ENCODE measurements at regions not wholly inside any gene's neighbourhood (a gene's known extent, or its start where the extent isn't known, plus 50 kb on each side); places are given as distances from the start of the nearest gene placed in this dataset.

GRCh38 chr10:117690359-117690758, 147.8 kb downstream of the EMX2 start:
- TF ChIP-seq, protein P1, sequence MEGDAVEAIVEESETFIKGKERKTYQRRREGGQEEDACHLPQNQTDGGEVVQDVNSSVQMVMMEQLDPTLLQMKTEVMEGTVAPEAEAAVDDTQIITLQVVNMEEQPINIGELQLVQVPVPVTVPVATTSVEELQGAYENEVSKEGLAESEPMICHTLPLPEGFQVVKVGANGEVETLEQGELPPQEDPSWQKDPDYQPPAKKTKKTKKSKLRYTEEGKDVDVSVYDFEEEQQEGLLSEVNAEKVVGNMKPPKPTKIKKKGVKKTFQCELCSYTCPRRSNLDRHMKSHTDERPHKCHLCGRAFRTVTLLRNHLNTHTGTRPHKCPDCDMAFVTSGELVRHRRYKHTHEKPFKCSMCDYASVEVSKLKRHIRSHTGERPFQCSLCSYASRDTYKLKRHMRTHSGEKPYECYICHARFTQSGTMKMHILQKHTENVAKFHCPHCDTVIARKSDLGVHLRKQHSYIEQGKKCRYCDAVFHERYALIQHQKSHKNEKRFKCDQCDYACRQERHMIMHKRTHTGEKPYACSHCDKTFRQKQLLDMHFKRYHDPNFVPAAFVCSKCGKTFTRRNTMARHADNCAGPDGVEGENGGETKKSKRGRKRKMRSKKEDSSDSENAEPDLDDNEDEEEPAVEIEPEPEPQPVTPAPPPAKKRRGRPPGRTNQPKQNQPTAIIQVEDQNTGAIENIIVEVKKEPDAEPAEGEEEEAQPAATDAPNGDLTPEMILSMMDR (IDR thresholded peaks at IDR 0.05): no peak
- TF ChIP-seq EP300 (IDR thresholded peaks at IDR 0.05): no peak
